OCI-LY1 (cell line): ENCODE measurements at regions not wholly inside any gene's neighbourhood (a gene's known extent, or its start where the extent isn't known, plus 50 kb on each side); places are given as distances from the start of the nearest gene placed in this dataset.
"Not testable (repeated sequence)": the region's sequence is repeated elsewhere in the genome, so short reads cannot be mapped to it uniquely, and the experiment has no call there.

Source experiments
- H2AFZ ChIP-seq: fragments of 200-600 bp; sonication (generic), shearing (Covaris generic); 2 replicates; pipeline ENCODE4 v1.6.0; 2014; ENCODE audit warnings: antibody characterized with exemption, mild to moderate bottlenecking, low read length
- H3F3A ChIP-seq: fragments of 200-600 bp; sonication (generic), shearing (Covaris generic); 2 replicates; pipeline ENCODE4 v1.6.0; 2014; ENCODE audit warnings: mild to moderate bottlenecking, antibody characterized with exemption, low read length, moderate library complexity; ENCODE audit not compliant: insufficient read depth
- H3K27ac ChIP-seq: fragments of 200-600 bp; sonication (generic); 2 replicates; pipeline ENCODE4 v1.5.1; 2014; ENCODE audit warnings: low read length, mixed run types, mild to moderate bottlenecking, low read depth; ENCODE audit not compliant: poor library complexity, severe bottlenecking
- H3K27me3 ChIP-seq: fragments of 200-600 bp; sonication (generic); 2 replicates; pipeline ENCODE4 v1.6.0; 2014; ENCODE audit warnings: antibody characterized with exemption, mild to moderate bottlenecking, low read length, moderate library complexity; ENCODE audit not compliant: insufficient read depth
- H3K36me3 ChIP-seq: fragments of 200-600 bp; sonication (generic); 2 replicates; pipeline ENCODE4 v1.6.1; 2014; ENCODE audit warnings: mild to moderate bottlenecking, antibody characterized with exemption, low read length, moderate library complexity, mixed read lengths; ENCODE audit not compliant: insufficient read depth
- H3K4me1 ChIP-seq: fragments of 200-600 bp; sonication (generic); 2 replicates; pipeline ENCODE4 v1.5.1; 2014; ENCODE audit warnings: mild to moderate bottlenecking, low read length, moderate library complexity; ENCODE audit not compliant: insufficient read depth, severe bottlenecking
- H3K4me2 ChIP-seq: fragments of 200-600 bp; sonication (generic), shearing (Covaris generic); 2 replicates; pipeline ENCODE4 v1.6.1; 2014; ENCODE audit warnings: low read length
- H3K4me3 ChIP-seq: fragments of 200-600 bp; sonication (generic); 2 replicates; pipeline ENCODE4 v1.5.1; 2014; ENCODE audit warnings: low read length, low read depth, mild to moderate bottlenecking, mixed read lengths; ENCODE audit not compliant: poor library complexity, severe bottlenecking
- H3K79me2 ChIP-seq: fragments of 200-600 bp; shearing (Covaris generic); 2 replicates; pipeline ENCODE4 v1.6.1; 2016; ENCODE audit warnings: mixed run types, low read length, mixed read lengths; ENCODE audit not compliant: insufficient read depth
- H3K9ac ChIP-seq: fragments of 200-600 bp; sonication (generic), shearing (Covaris generic); 2 replicates; pipeline ENCODE4 v1.6.1; 2014; ENCODE audit warnings: mild to moderate bottlenecking, low read length, mixed read lengths
- H3K9me2 ChIP-seq: fragments of 200-600 bp; sonication (generic), shearing (Covaris generic); 2 replicates; pipeline ENCODE4 v1.6.1; 2014; ENCODE audit warnings: low read depth, mild to moderate bottlenecking, low read length, mixed read lengths
- H3K9me3 ChIP-seq: fragments of 200-600 bp; shearing (Covaris generic); 2 replicates; pipeline ENCODE4 v1.6.1; 2014; ENCODE audit warnings: low read length, mixed read lengths
- H4K20me1 ChIP-seq: fragments of 200-600 bp; sonication (generic), shearing (Covaris generic); 2 replicates; pipeline ENCODE4 v1.6.0; 2016; ENCODE audit warnings: mild to moderate bottlenecking, low read length; ENCODE audit not compliant: insufficient read depth
- CTCF ChIP-seq: fragments of 200-600 bp; sonication (generic), shearing (Covaris generic); IDR thresholded peaks from 2 replicates; pipeline ENCODE4 v1.5.1; 2017; ENCODE audit warnings: mild to moderate bottlenecking, antibody characterized with exemption, low read length, moderate library complexity, mixed read lengths
- EZH2 ChIP-seq: fragments of 200-600 bp; sonication (generic), shearing (Covaris generic); IDR thresholded peaks from 2 replicates; pipeline ENCODE4 v1.8.0; 2017; ENCODE audit warnings: borderline replicate concordance, mixed run types, mild to moderate bottlenecking, antibody characterized with exemption, low read length, moderate library complexity, mixed read lengths

GRCh38 chrX:952816-953215 is 259.6 kb downstream of the CRLF2 start:
- Histone ChIP-seq H3K27me3 (no peaks in the 10 kb centered on the region), H3K4me2 (no peak overlapping the region), H3K9ac (no peak overlapping the region), H3F3A (no peaks in the 10 kb centered on the region), H3K9me3 (no peaks in the 10 kb centered on the region), H3K27ac (no peak overlapping the region), H3K9me2 (no peaks in the 10 kb centered on the region), H3K79me2 (no peaks in the 10 kb centered on the region), H4K20me1 (no peaks in the 10 kb centered on the region), H3K36me3 (no peaks in the 10 kb centered on the region), H3K4me1 (no peaks in the 10 kb centered on the region), H3K4me3 (no peak overlapping the region), H2AFZ (no peak overlapping the region)
- TF ChIP-seq CTCF: no peak
- TF ChIP-seq EZH2: no peak

- not testable (repeated sequence) for H3K4me2 ChIP-seq, H3K9me2 ChIP-seq, H3K27me3 ChIP-seq, H4K20me1 ChIP-seq, H3K9ac ChIP-seq, H3K36me3 ChIP-seq, H3K27ac ChIP-seq, H2AFZ ChIP-seq, H3K9me3 ChIP-seq, H3K4me1 ChIP-seq, H3F3A ChIP-seq, H3K79me2 ChIP-seq, H3K4me3 ChIP-seq
These were observed 265.2 kb downstream of the CRLF2 start for GRCh38 chrX:947262-947661.

GRCh38 chrX:943035-943434 is 269.4 kb downstream of the CRLF2 start:
- H3K27me3 ChIP-seq: no peaks in the 10 kb centered on the region
- no peaks in the 10 kb centered on the region for H3K36me3 ChIP-seq
- H3K4me1 ChIP-seq: no peaks in the 10 kb centered on the region
- no peak overlapping the region for H3K9ac ChIP-seq
- no peak overlapping the region for H2AFZ ChIP-seq
- H3K79me2 ChIP-seq: no peaks in the 10 kb centered on the region
- TF ChIP-seq EZH2 (no peak), CTCF (no peak)
- H3K9me3 ChIP-seq: no peaks in the 10 kb centered on the region
- no peaks in the 10 kb centered on the region for H4K20me1 ChIP-seq
- no peak overlapping the region for H3K4me3 ChIP-seq
- no peaks in the 10 kb centered on the region for H3F3A ChIP-seq
- no peaks in the 10 kb centered on the region for H3K9me2 ChIP-seq
- H3K4me2 ChIP-seq: no peak overlapping the region
- H3K27ac ChIP-seq: no peak overlapping the region

- Histone ChIP-seq H3F3A (no peaks in the 10 kb centered on the region), H3K4me1 (no peaks in the 10 kb centered on the region), H3K9me3 (no peaks in the 10 kb centered on the region), H3K27me3 (no peaks in the 10 kb centered on the region), H2AFZ (no peak overlapping the region), H4K20me1 (no peaks in the 10 kb centered on the region), H3K9ac (no peak overlapping the region), H3K36me3 (no peaks in the 10 kb centered on the region), H3K9me2 (no peaks in the 10 kb centered on the region), H3K79me2 (no peaks in the 10 kb centered on the region), H3K27ac (no peak overlapping the region), H3K4me3 (no peak overlapping the region), H3K4me2 (no peak overlapping the region)
- TF ChIP-seq CTCF (no peak), EZH2 (no peak)
These were observed 271.8 kb downstream of the CRLF2 start for GRCh38 chrX:940691-941090.
